B cell (primary cell): ENCODE measurements at regions not wholly inside any gene's neighbourhood (a gene's known extent, or its start where the extent isn't known, plus 50 kb on each side); places are given as distances from the start of the nearest gene placed in this dataset.

Experiments
- CTCF ChIP-seq: fragments of 200-600 bp; IDR thresholded peaks from one replicate; pipeline ENCODE4 v1.8.0; 2022; ENCODE audit warnings: antibody characterized with exemption, mild to moderate bottlenecking
- EZH2 ChIP-seq: IDR thresholded peaks from 2 replicates; pipeline ENCODE4 v1.6.1; 2012; ENCODE audit warnings: borderline replicate concordance, low read depth, mild to moderate bottlenecking, moderate library complexity, low read length; ENCODE audit not compliant: insufficient read depth, poor library complexity, severe bottlenecking

- TF ChIP-seq CTCF (no peak), EZH2 (no peak)
These were observed 894.7 kb downstream of the C6orf118 start for GRCh38 chr6:164414695-164415094.
